Astrocyte (in vitro differentiated cells and primary cell): ENCODE measurements at regions not wholly inside any gene's neighbourhood (a gene's known extent, or its start where the extent isn't known, plus 50 kb on each side); places are given as distances from the start of the nearest gene placed in this dataset.

Source experiments
- DNase-seq: peaks from one replicate; pipeline ENCODE4 v3.0.0-alpha.2; 2010; ENCODE audit warnings: low read depth
- FAIRE-seq: peaks from 2 replicates; lab custom pipeline; 2011; peaks lifted over from hg19 to GRCh38; lab: Jason Lieb, UNC
- H2AFZ ChIP-seq: 2 replicates; pipeline ENCODE4 v1.6.0; 2012; ENCODE audit warnings: low read depth, low read length, inconsistent platforms
- H3K27ac ChIP-seq: 2 replicates; pipeline ENCODE4 v1.5.1; 2011; ENCODE audit warnings: low read depth, low read length, inconsistent platforms
- H3K27me3 ChIP-seq: 2 replicates; pipeline ENCODE4 v1.6.0; 2011; ENCODE audit warnings: low read length, inconsistent platforms; ENCODE audit not compliant: insufficient read depth
- H3K36me3 ChIP-seq: 2 replicates; pipeline ENCODE4 v1.5.1; 2011; ENCODE audit warnings: low read length, inconsistent platforms; ENCODE audit not compliant: insufficient read depth
- H3K4me1 ChIP-seq: 2 replicates; pipeline ENCODE4 v1.5.1; 2011; ENCODE audit warnings: low read length, inconsistent platforms; ENCODE audit not compliant: insufficient read depth
- H3K4me2 ChIP-seq: 2 replicates; pipeline ENCODE4 v1.6.0; 2012; ENCODE audit warnings: low read length, inconsistent platforms
- H3K4me3 ChIP-seq: 2 replicates; pipeline ENCODE4 v1.5.1; 2011; ENCODE audit warnings: low read depth, mild to moderate bottlenecking, low read length, inconsistent platforms; ENCODE audit not compliant: insufficient read depth
- H3K79me2 ChIP-seq: 2 replicates; pipeline ENCODE4 v1.6.0; 2012; ENCODE audit warnings: mild to moderate bottlenecking, low read length, inconsistent platforms; ENCODE audit not compliant: insufficient read depth
- H3K9ac ChIP-seq: 2 replicates; pipeline ENCODE4 v1.6.0; 2012; ENCODE audit warnings: mild to moderate bottlenecking, low read length, inconsistent platforms
- H3K9me3 ChIP-seq: 2 replicates; pipeline ENCODE4 v1.5.1; 2012; ENCODE audit warnings: low read depth, mild to moderate bottlenecking, low read length, inconsistent platforms; ENCODE audit not compliant: insufficient read depth
- H4K20me1 ChIP-seq: 2 replicates; pipeline ENCODE4 v1.6.0; 2012; ENCODE audit warnings: low read length, inconsistent platforms; ENCODE audit not compliant: insufficient read depth
- H3K27ac Mint-ChIP-seq: one replicate; pipeline ENCODE4 v1.8.0; 2021; ENCODE audit warnings: mild to moderate bottlenecking, mixed read lengths; ENCODE audit not compliant: unreplicated experiment
- H3K27me3 Mint-ChIP-seq: one replicate; pipeline ENCODE4 v1.8.0; 2021; ENCODE audit warnings: low read depth, mixed read lengths; ENCODE audit not compliant: unreplicated experiment
- H3K36me3 Mint-ChIP-seq: one replicate; pipeline ENCODE4 v1.8.0; 2021; ENCODE audit warnings: low read depth, mixed read lengths; ENCODE audit not compliant: unreplicated experiment
- H3K4me1 Mint-ChIP-seq: one replicate; pipeline ENCODE4 v1.8.0; 2021; ENCODE audit warnings: low read depth, mixed read lengths; ENCODE audit not compliant: unreplicated experiment
- H3K4me3 Mint-ChIP-seq: one replicate; pipeline ENCODE4 v1.8.0; 2021; ENCODE audit warnings: mild to moderate bottlenecking, moderate library complexity, mixed read lengths; ENCODE audit not compliant: unreplicated experiment
- H3K9me3 Mint-ChIP-seq: one replicate; pipeline ENCODE4 v1.8.0; 2021; ENCODE audit warnings: mild to moderate bottlenecking, mixed read lengths; ENCODE audit not compliant: unreplicated experiment
- CTCF ChIP-seq: IDR thresholded peaks from 2 replicates; pipeline ENCODE4 v1.5.1; 2011; ENCODE audit warnings: low read depth, mild to moderate bottlenecking, inconsistent platforms, low read length, moderate library complexity; ENCODE audit not compliant: insufficient read depth
- EZH2 ChIP-seq: IDR thresholded peaks from 2 replicates; pipeline ENCODE4 v1.6.1; 2012; ENCODE audit warnings: mild to moderate bottlenecking, low read length, inconsistent platforms; ENCODE audit not compliant: insufficient read depth

- Histone ChIP-seq H3K36me3 (no peaks in the 10 kb centered on the region), H3K9ac (no peak overlapping the region), H2AFZ (no peak overlapping the region), H3K27me3 (no peaks in the 10 kb centered on the region), H3K4me1 (no peaks in the 10 kb centered on the region), H3K4me3 (no peak overlapping the region), H3K4me2 (no peak overlapping the region), H3K9me3 (no peaks in the 10 kb centered on the region), H3K79me2 (no peaks in the 10 kb centered on the region), H4K20me1 (no peaks in the 10 kb centered on the region), H3K27ac (no peak overlapping the region)
- no peaks in the 10 kb centered on the region for H3K9me3 Mint-ChIP-seq
- no peak overlapping the region for H3K4me3 Mint-ChIP-seq
- no peak overlapping the region for H3K27ac Mint-ChIP-seq
- no peak for DNase-seq
- peaks cover 3% of the 10 kb centered on the region for H3K4me1 Mint-ChIP-seq
- TF ChIP-seq EZH2 (no peak), CTCF (no peak)
- H3K36me3 Mint-ChIP-seq: no peaks in the 10 kb centered on the region
- H3K27me3 Mint-ChIP-seq: no peaks in the 10 kb centered on the region
- FAIRE-seq: no peak
Observed at GRCh38 chr6:67643281-67643680, 991.8 kb upstream of the ADGRB3 start.

GRCh38 chr6:67642582-67642981, 992.5 kb upstream of the ADGRB3 start:
- no peaks in the 10 kb centered on the region for H3K27me3 Mint-ChIP-seq
- FAIRE-seq (no peak), DNase-seq (no peak)
- no peak overlapping the region for H3K27ac Mint-ChIP-seq
- no peaks in the 10 kb centered on the region for H3K9me3 Mint-ChIP-seq
- Histone ChIP-seq H3K27me3 (no peaks in the 10 kb centered on the region), H4K20me1 (no peaks in the 10 kb centered on the region), H3K4me3 (no peak overlapping the region), H3K4me1 (no peaks in the 10 kb centered on the region), H3K36me3 (no peaks in the 10 kb centered on the region), H3K9me3 (no peaks in the 10 kb centered on the region), H3K27ac (no peak overlapping the region), H3K4me2 (no peak overlapping the region), H2AFZ (no peak overlapping the region), H3K79me2 (no peaks in the 10 kb centered on the region), H3K9ac (no peak overlapping the region)
- H3K36me3 Mint-ChIP-seq: no peaks in the 10 kb centered on the region
- no peak overlapping the region for H3K4me3 Mint-ChIP-seq
- TF ChIP-seq CTCF (no peak), EZH2 (no peak)
- peaks cover 3% of the 10 kb centered on the region for H3K4me1 Mint-ChIP-seq

- Mint-ChIP-seq H3K36me3 (no peaks in the 10 kb centered on the region), H3K27me3 (no peaks in the 10 kb centered on the region), H3K4me1 (peaks cover 3% of the 10 kb centered on the region), H3K4me3 (no peak overlapping the region), H3K9me3 (no peaks in the 10 kb centered on the region), H3K27ac (peak overlapping the region; percentile 36)
- DNase-seq (peak; percentile 54), FAIRE-seq (no peak)
- TF ChIP-seq CTCF (no peak), EZH2 (no peak)
- Histone ChIP-seq H3K9me3 (no peaks in the 10 kb centered on the region), H3K27me3 (no peaks in the 10 kb centered on the region), H3K4me2 (no peak overlapping the region), H3K79me2 (no peaks in the 10 kb centered on the region), H3K4me3 (no peak overlapping the region), H4K20me1 (no peaks in the 10 kb centered on the region), H3K9ac (no peak overlapping the region), H3K27ac (no peak overlapping the region), H2AFZ (no peak overlapping the region), H3K36me3 (no peaks in the 10 kb centered on the region), H3K4me1 (no peaks in the 10 kb centered on the region)
Observed at GRCh38 chr6:67640484-67640883, 994.6 kb upstream of the ADGRB3 start.
